ENCODE measurements at regions not wholly inside any gene's neighbourhood (a gene's known extent, or its start where the extent isn't known, plus 50 kb on each side); places are given as distances from the start of the nearest gene placed in this dataset.

DNA sequence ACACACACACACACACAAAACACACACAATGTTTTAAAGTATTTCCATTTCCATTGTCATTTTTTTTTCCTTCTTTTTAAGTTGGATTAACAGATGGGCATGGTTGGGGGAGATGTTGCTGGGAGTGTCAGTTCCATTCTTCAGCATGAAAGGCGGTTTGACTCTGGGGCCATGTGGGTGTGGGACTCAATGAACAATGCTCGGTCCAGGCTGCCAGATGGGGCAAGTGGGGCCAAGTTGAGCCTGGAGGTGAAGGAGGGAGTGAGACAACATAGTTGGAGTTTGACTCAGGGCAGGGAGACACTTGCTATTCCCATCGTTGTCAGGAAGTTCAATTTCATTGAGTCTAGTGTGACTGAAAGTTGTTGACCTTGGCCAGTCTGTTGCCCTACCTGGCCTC lies 125.3 kb downstream of the TLE3 start:
- TF ChIP-seq HNF4G (IDR thresholded peaks at IDR 0.05) (no peak), EGR1 (IDR thresholded peaks at IDR 0.05; ENCODE audit: low read depth in 2 of 2) (no peak), YY1 (IDR thresholded peaks at IDR 0.05) (no peak), FOXA1 (IDR thresholded peaks at IDR 0.05) (no peak), SP1 (IDR thresholded peaks at IDR 0.05) (no peak), RXRA (IDR thresholded peaks at IDR 0.05) (no peak), RAD21 (IDR thresholded peaks at IDR 0.05) (no peak)
- TF ChIP-seq, protein P1, sequence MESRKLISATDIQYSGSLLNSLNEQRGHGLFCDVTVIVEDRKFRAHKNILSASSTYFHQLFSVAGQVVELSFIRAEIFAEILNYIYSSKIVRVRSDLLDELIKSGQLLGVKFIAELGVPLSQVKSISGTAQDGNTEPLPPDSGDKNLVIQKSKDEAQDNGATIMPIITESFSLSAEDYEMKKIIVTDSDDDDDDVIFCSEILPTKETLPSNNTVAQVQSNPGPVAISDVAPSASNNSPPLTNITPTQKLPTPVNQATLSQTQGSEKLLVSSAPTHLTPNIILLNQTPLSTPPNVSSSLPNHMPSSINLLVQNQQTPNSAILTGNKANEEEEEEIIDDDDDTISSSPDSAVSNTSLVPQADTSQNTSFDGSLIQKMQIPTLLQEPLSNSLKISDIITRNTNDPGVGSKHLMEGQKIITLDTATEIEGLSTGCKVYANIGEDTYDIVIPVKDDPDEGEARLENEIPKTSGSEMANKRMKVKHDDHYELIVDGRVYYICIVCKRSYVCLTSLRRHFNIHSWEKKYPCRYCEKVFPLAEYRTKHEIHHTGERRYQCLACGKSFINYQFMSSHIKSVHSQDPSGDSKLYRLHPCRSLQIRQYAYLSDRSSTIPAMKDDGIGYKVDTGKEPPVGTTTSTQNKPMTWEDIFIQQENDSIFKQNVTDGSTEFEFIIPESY (IDR thresholded peaks at IDR 0.05) = no peak
- TF ChIP-seq, protein P2, sequence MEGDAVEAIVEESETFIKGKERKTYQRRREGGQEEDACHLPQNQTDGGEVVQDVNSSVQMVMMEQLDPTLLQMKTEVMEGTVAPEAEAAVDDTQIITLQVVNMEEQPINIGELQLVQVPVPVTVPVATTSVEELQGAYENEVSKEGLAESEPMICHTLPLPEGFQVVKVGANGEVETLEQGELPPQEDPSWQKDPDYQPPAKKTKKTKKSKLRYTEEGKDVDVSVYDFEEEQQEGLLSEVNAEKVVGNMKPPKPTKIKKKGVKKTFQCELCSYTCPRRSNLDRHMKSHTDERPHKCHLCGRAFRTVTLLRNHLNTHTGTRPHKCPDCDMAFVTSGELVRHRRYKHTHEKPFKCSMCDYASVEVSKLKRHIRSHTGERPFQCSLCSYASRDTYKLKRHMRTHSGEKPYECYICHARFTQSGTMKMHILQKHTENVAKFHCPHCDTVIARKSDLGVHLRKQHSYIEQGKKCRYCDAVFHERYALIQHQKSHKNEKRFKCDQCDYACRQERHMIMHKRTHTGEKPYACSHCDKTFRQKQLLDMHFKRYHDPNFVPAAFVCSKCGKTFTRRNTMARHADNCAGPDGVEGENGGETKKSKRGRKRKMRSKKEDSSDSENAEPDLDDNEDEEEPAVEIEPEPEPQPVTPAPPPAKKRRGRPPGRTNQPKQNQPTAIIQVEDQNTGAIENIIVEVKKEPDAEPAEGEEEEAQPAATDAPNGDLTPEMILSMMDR (IDR thresholded peaks at IDR 0.05; ENCODE audit: low read depth, low read length, missing input control) = no peak
- TF ChIP-seq, protein P3, sequence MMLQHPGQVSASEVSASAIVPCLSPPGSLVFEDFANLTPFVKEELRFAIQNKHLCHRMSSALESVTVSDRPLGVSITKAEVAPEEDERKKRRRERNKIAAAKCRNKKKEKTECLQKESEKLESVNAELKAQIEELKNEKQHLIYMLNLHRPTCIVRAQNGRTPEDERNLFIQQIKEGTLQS (IDR thresholded peaks at IDR 0.05) = no peak
- TF ChIP-seq, protein P4, sequence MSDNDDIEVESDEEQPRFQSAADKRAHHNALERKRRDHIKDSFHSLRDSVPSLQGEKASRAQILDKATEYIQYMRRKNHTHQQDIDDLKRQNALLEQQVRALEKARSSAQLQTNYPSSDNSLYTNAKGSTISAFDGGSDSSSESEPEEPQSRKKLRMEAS (IDR thresholded peaks at IDR 0.05) = no peak
- TF ChIP-seq, protein P5, sequence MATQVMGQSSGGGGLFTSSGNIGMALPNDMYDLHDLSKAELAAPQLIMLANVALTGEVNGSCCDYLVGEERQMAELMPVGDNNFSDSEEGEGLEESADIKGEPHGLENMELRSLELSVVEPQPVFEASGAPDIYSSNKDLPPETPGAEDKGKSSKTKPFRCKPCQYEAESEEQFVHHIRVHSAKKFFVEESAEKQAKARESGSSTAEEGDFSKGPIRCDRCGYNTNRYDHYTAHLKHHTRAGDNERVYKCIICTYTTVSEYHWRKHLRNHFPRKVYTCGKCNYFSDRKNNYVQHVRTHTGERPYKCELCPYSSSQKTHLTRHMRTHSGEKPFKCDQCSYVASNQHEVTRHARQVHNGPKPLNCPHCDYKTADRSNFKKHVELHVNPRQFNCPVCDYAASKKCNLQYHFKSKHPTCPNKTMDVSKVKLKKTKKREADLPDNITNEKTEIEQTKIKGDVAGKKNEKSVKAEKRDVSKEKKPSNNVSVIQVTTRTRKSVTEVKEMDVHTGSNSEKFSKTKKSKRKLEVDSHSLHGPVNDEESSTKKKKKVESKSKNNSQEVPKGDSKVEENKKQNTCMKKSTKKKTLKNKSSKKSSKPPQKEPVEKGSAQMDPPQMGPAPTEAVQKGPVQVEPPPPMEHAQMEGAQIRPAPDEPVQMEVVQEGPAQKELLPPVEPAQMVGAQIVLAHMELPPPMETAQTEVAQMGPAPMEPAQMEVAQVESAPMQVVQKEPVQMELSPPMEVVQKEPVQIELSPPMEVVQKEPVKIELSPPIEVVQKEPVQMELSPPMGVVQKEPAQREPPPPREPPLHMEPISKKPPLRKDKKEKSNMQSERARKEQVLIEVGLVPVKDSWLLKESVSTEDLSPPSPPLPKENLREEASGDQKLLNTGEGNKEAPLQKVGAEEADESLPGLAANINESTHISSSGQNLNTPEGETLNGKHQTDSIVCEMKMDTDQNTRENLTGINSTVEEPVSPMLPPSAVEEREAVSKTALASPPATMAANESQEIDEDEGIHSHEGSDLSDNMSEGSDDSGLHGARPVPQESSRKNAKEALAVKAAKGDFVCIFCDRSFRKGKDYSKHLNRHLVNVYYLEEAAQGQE (IDR thresholded peaks at IDR 0.05) = no peak
- H3K9me3 ChIP-seq (ENCODE audit: control insufficient read depth in 4 of 4, low read length in 3 of 4) = no peaks in the 10 kb centered on the region
- H3K9ac ChIP-seq (ENCODE audit: low read depth in 1 of 2, low read length in 2 of 2) = no peak overlapping the region
- WGBS = 69% methylated on average over 3 of the region's 3 CpGs
- no peaks in the 10 kb centered on the region for H3K4me1 ChIP-seq (ENCODE audit: control insufficient read depth in 4 of 4, insufficient read depth in 4 of 4, low read length in 3 of 4)
- H3K36me3 ChIP-seq (ENCODE audit: control insufficient read depth in 4 of 4, insufficient read depth in 3 of 4, low read depth in 1 of 4, low read length in 3 of 4) = no peaks in the 10 kb centered on the region
- no peak for DNase-seq (ENCODE audit: low spot score)
- H3K27ac ChIP-seq (ENCODE audit: low read depth in 1 of 2, low read length in 2 of 2) = no peak overlapping the region
- H3K27me3 ChIP-seq (ENCODE audit: control insufficient read depth in 4 of 4, insufficient read depth in 4 of 4, low read length in 3 of 4) = peaks cover 0 to 7% (median 2%) of the 10 kb centered on the region in 4 donors
- no peak overlapping the region for H3K4me3 ChIP-seq (ENCODE audit: low read depth in 1 of 3, low read length in 3 of 3)

DNA sequence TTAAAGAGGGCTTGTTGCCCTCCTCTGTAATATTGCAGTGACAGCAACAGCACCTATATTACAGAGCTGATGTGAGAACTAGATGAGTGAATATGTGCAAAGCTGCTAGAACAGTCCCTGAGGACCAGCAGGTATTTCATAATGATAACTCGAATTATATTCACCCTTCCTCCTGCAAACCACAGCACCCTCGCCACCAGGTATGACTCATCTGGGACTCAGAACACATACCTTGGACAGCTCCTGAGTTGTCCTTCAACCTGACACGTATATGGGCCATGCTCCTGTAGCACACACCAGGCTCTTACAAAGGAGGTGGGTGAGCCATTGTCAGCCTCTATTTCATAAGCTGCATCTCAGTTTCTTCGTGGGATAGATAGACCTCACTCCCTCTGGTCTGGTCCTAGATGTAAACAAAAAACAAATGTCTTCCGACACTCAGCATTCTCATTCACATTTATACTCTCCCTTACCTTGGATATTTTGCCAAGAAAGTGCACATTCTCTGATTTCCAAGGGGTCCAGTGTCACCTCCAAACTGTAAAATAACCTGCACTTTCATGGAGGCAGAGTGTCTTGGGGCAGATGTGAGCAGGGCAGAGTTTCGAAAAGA lies 124.5 kb downstream of the TLE3 start:
- DNase-seq (ENCODE audit: low spot score) = no peak
- Histone ChIP-seq H3K27me3 (ENCODE audit: control insufficient read depth in 4 of 4, insufficient read depth in 4 of 4, low read length in 3 of 4) (peaks cover 0 to 7% (median 2%) of the 10 kb centered on the region in 4 donors), H3K27ac (ENCODE audit: low read depth in 1 of 2, low read length in 2 of 2) (no peak overlapping the region), H3K36me3 (ENCODE audit: control insufficient read depth in 4 of 4, insufficient read depth in 3 of 4, low read depth in 1 of 4, low read length in 3 of 4) (no peaks in the 10 kb centered on the region), H3K4me1 (ENCODE audit: control insufficient read depth in 4 of 4, insufficient read depth in 4 of 4, low read length in 3 of 4) (no peaks in the 10 kb centered on the region), H3K9me3 (ENCODE audit: control insufficient read depth in 4 of 4, low read length in 3 of 4) (no peaks in the 10 kb centered on the region), H3K9ac (ENCODE audit: low read depth in 1 of 2, low read length in 2 of 2) (no peak overlapping the region), H3K4me3 (ENCODE audit: low read depth in 1 of 3, low read length in 3 of 3) (no peak overlapping the region)
- WGBS = 37% methylated on average over 6 of the region's 6 CpGs
- TF ChIP-seq, protein P4 (IDR thresholded peaks at IDR 0.05) = no peak
- no peak for TF ChIP-seq NR2F2 (IDR thresholded peaks at IDR 0.05)
- TF ChIP-seq, protein P5 (IDR thresholded peaks at IDR 0.05) = peak; percentile 98
- TF ChIP-seq GABPA (IDR thresholded peaks at IDR 0.05 in 1 of 2, conservative IDR thresholded peaks at IDR 0.05 in 1 of 2) = no peak
- TF ChIP-seq, protein P1 (IDR thresholded peaks at IDR 0.05) = no peak
- TF ChIP-seq, protein P3 (IDR thresholded peaks at IDR 0.05) = no peak
- no peak for TF ChIP-seq RXRA (IDR thresholded peaks at IDR 0.05)
- no peak for TF ChIP-seq YY1 (IDR thresholded peaks at IDR 0.05)

Measured in liver (tissue), 8 donors.